ENCODE measurements at regions not wholly inside any gene's neighbourhood (a gene's known extent, or its start where the extent isn't known, plus 50 kb on each side); places are given as distances from the start of the nearest gene placed in this dataset.
A peak's percentile ranks its signal among the peaks of the same experiment; 100 is the strongest.

DNA sequence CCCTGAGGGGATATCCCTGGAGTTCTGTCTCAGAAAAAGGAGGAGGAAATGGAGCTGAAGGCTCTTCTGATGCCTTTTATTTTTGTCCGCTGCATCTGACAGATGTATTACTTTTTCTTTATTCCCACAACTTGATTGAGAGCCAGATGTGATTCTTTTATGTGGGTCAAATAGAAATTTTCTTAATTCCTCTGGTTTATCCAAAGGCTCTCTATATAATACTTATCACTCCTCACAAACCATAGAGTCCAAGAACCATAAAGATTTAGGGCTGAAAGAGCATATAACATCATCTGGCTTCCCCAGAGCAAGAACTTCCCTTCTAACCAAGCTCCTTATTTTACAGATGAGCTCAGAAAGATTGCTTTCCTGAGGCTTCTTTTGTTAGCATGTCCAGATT is 756.7 kb upstream of the FAM241A start:
- H3K4me3 ChIP-seq (ENCODE audit: control insufficient read depth, low read depth, low read length) = no peak overlapping the region
- TF ChIP-seq, protein P1, sequence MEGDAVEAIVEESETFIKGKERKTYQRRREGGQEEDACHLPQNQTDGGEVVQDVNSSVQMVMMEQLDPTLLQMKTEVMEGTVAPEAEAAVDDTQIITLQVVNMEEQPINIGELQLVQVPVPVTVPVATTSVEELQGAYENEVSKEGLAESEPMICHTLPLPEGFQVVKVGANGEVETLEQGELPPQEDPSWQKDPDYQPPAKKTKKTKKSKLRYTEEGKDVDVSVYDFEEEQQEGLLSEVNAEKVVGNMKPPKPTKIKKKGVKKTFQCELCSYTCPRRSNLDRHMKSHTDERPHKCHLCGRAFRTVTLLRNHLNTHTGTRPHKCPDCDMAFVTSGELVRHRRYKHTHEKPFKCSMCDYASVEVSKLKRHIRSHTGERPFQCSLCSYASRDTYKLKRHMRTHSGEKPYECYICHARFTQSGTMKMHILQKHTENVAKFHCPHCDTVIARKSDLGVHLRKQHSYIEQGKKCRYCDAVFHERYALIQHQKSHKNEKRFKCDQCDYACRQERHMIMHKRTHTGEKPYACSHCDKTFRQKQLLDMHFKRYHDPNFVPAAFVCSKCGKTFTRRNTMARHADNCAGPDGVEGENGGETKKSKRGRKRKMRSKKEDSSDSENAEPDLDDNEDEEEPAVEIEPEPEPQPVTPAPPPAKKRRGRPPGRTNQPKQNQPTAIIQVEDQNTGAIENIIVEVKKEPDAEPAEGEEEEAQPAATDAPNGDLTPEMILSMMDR (conservative IDR thresholded peaks at IDR 0.05; ENCODE audit: control insufficient read depth, insufficient read depth, low read depth, low read length) = no peak
- DNase-seq (ENCODE audit: low read depth) = no peak

DNA sequence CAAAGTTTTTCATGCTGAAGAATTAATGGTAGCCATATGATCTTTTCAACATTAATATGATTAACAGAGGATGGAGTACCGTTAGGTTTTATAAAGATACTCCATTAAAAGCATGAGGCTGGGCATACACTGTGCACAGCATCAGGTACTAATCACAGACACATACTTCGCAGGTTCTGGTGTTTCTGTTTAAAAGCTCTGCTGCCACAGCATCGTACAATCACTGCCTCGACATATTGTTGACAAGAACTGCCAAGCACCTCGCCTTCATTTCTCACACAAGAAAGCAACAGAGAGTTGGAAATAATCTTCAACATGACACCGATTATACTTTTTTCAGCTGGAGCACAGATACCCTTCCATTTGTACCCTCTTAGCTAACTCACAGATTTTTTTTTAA is 753.4 kb upstream of the FAM241A start:
- H3K4me3 ChIP-seq (ENCODE audit: control insufficient read depth, low read depth, low read length) = no peak overlapping the region
- TF ChIP-seq, protein P1 (conservative IDR thresholded peaks at IDR 0.05; ENCODE audit: control insufficient read depth, insufficient read depth, low read depth, low read length) = no peak
- no peak for DNase-seq (ENCODE audit: low read depth)

DNA sequence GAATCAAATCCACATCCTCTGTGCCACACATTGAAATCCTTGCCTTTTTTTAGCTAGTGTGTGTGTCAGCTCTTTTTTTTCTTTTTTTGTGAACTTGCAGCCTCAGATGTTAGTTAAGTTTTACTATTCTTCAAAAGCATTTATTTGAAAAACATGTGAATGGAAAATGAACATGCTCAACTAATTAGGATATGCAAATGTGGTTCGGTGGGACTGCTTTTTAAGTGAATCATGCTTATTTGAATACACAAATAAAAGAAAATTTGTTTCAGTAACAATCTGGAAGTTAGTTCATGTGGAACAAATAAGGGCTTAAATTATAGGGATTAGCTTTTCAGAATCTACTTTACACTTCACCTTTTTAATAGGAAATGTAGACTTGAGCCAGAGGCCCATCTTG is 751.5 kb upstream of the FAM241A start:
- TF ChIP-seq, protein P1 (conservative IDR thresholded peaks at IDR 0.05; ENCODE audit: control insufficient read depth, insufficient read depth, low read depth, low read length) = no peak
- H3K4me3 ChIP-seq (ENCODE audit: control insufficient read depth, low read depth, low read length) = no peak overlapping the region
- DNase-seq (ENCODE audit: low read depth) = peak; percentile 5

DNA sequence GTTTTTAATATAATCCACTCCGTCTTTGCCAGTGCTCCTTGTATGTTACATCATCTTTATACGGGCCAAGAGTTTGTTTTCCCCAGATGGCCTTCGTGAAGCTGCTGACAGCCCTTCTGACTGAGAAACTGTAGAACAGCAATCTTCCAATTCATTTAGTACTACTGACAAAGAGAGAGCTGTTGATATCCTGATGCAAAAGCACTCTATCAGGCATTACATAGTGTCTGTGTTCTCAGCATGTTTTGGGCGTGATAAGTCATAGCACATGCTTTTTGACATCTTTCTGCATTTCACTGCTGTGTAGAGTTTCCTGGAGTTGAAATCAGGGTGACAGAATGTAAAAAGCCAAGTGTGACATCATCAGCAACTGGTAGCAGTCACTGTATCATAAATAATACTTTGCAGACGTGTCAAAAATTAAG is 746.3 kb upstream of the FAM241A start:
- TF ChIP-seq, protein P1 (conservative IDR thresholded peaks at IDR 0.05; ENCODE audit: control insufficient read depth, insufficient read depth, low read depth, low read length) = no peak
- no peak overlapping the region for H3K4me3 ChIP-seq (ENCODE audit: control insufficient read depth, low read depth, low read length)
- peak; percentile 70 for DNase-seq (ENCODE audit: low read depth)

DNA sequence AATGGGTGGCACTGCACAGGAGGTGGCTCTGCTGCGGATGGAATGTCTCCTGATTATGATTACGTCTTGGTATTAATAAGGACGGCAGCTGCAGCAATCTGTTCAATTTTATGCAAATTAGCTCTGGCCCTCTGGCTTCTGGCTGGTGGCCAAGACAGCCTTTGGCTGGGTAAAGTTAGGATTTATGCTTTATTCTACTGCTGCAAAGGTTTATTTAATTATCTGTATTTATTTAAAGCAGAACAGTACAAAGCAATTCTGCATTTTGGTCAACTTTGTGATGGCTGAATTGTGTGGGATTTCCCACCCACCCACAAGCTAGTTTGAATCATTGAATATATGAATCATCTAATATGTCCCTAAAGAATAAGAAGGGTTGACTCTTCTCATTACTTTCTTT is 745.6 kb upstream of the FAM241A start:
- TF ChIP-seq, protein P1 (conservative IDR thresholded peaks at IDR 0.05; ENCODE audit: control insufficient read depth, insufficient read depth, low read depth, low read length) = no peak
- DNase-seq (ENCODE audit: low read depth) = peak; percentile 72
- no peak overlapping the region for H3K4me3 ChIP-seq (ENCODE audit: control insufficient read depth, low read depth, low read length)

DNA sequence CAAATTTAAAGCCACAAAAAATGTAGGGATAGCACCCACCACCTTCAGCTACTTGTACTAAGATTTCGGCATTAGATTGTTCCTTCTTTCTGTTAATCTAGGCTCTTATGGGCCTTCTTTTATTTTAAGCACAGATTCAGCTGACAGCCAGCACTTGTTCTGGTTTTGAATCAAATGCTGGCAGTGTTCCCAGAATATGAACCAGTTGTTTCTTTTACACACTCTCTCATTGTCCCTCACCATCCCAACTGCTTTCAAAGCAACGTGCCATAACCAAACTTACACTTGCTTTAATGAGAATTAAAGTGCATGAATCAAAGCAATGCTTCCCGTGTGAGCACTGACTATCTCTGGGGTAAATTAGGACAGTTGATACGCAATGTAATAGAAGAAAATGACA is 744.5 kb upstream of the FAM241A start:
- TF ChIP-seq, protein P1 (conservative IDR thresholded peaks at IDR 0.05; ENCODE audit: control insufficient read depth, insufficient read depth, low read depth, low read length) = no peak
- peak; percentile 78 for DNase-seq (ENCODE audit: low read depth)

DNA sequence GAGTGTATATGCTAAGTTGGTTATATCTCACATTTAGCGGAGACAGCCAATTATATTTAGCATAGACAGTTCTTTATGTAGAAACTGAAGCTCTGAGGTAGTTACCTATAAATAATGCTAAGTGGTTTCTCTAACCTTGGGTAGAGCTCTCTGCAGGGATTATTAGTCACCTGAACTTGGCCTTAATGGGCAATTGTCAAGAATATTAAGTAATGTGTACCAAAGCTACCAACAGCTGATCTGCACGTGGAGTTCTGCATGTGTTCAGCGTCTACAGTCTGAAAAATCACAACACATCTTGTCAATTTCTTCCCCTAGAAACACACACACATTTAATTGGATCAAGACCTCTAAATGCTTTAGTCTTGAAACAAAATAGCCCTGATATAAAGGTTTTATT is 740.6 kb upstream of the FAM241A start:
- TF ChIP-seq, protein P1 (conservative IDR thresholded peaks at IDR 0.05; ENCODE audit: control insufficient read depth, insufficient read depth, low read depth, low read length) = no peak
- no peak overlapping the region for H3K4me3 ChIP-seq (ENCODE audit: control insufficient read depth, low read depth, low read length)
- DNase-seq (ENCODE audit: low read depth) = peak; percentile 5

More for the DNA sequence above, 744.5 kb upstream of the FAM241A start:
- no peak overlapping the region for H3K4me3 ChIP-seq (ENCODE audit: control insufficient read depth, low read depth, low read length)

All from fibroblast of mammary gland (primary cell).